IMR-90 (cell line): ENCODE measurements at regions not wholly inside any gene's neighbourhood (a gene's known extent, or its start where the extent isn't known, plus 50 kb on each side); places are given as distances from the start of the nearest gene placed in this dataset.

Experiments
- ATAC-seq: fragments of 200-7000 bp; cut with Tn5 transposase; 2 replicates; pipeline ENCODE4 v1.9.1; 2020; ENCODE audit warnings: low read depth, mild to moderate bottlenecking, moderate library complexity
- BruUV-seq: library from RNA; stranded (reverse); fragments of 400-500 nt; replicated peaks from 2 replicates; lab custom pipeline; 2021; lab: Mats Ljungman, UMichigan
- CTCF ChIA-PET: fragments of 300-600 bp; formaldehyde crosslinking; extraction: SDS; loops from one replicate; lab custom pipeline; 2021; ENCODE audit warnings: antibody characterized with exemption; lab: Yijun Ruan, JAX
- POLR2A ChIA-PET: fragments of 300-600 bp; sonication (Branson Sonifier 250); formaldehyde crosslinking; loops from one replicate; lab custom pipeline; 2022; ENCODE audit warnings: antibody characterized with exemption; ENCODE audit not compliant: unreplicated experiment; lab: Charles Lee
- DNase-seq: peaks from one replicate; pipeline ENCODE4 v3.0.0; 2013
- H2AFZ ChIP-seq: replicated peaks from 2 replicates; pipeline ENCODE3; 2013; ENCODE audit warnings: low read length, mild to moderate bottlenecking; ENCODE audit not compliant: poor library complexity
- H2AK5ac ChIP-seq: 2 replicates; pipeline ENCODE4 v1.6.1; 2013; ENCODE audit warnings: low read depth, low read length, inconsistent platforms
- H2AK9ac ChIP-seq: replicated peaks from 2 replicates; pipeline ENCODE3; 2013; ENCODE audit warnings: mild to moderate bottlenecking, low read depth, low read length, moderate library complexity; ENCODE audit not compliant: poor library complexity
- H2BK120ac ChIP-seq: 2 replicates; pipeline ENCODE4 v1.6.1; 2013; ENCODE audit warnings: low read depth, low read length, inconsistent platforms
- H2BK15ac ChIP-seq: 3 replicates; pipeline ENCODE4 v1.6.1; 2013; ENCODE audit warnings: low read depth, low read length, inconsistent platforms
- H2BK20ac ChIP-seq: 2 replicates; pipeline ENCODE4 v1.6.1; 2013; ENCODE audit warnings: low read depth, mild to moderate bottlenecking, inconsistent platforms, low read length, moderate library complexity
- H2BK5ac ChIP-seq: 2 replicates; pipeline ENCODE4 v1.6.1; 2013; ENCODE audit warnings: mild to moderate bottlenecking, low read depth, low read length, inconsistent platforms; ENCODE audit not compliant: poor library complexity, severe bottlenecking
- H3K14ac ChIP-seq: replicated peaks from 2 replicates; pipeline ENCODE4 v1.6.1; 2013; ENCODE audit warnings: low read depth, low read length, inconsistent platforms
- H3K18ac ChIP-seq: 2 replicates; pipeline ENCODE4 v1.6.1; 2013; ENCODE audit warnings: low read depth, low read length, control low read depth
- H3K23ac ChIP-seq: 2 replicates; pipeline ENCODE4 v1.6.1; 2013; ENCODE audit warnings: low read depth, low read length, inconsistent platforms
- H3K27ac ChIP-seq: 2 replicates; pipeline ENCODE4 v1.5.1; 2013; ENCODE audit warnings: mild to moderate bottlenecking, control low read depth, low read length; ENCODE audit not compliant: insufficient read depth
- H3K27me3 ChIP-seq: 2 replicates; pipeline ENCODE4 v1.6.1; 2013; ENCODE audit warnings: low read length; ENCODE audit not compliant: control insufficient read depth, insufficient read depth
- H3K36me3 ChIP-seq: 2 replicates; pipeline ENCODE4 v1.6.1; 2013; ENCODE audit warnings: low read length, mixed read lengths; ENCODE audit not compliant: control insufficient read depth, insufficient read depth
- H3K4ac ChIP-seq: 2 replicates; pipeline ENCODE4 v1.6.1; 2013; ENCODE audit warnings: low read depth, low read length, inconsistent platforms
- H3K4me1 ChIP-seq: 2 replicates; pipeline ENCODE4 v1.6.1; 2013; ENCODE audit warnings: low read length, mixed read lengths; ENCODE audit not compliant: control insufficient read depth, insufficient read depth
- H3K4me2 ChIP-seq: 2 replicates; pipeline ENCODE4 v1.6.1; 2013; ENCODE audit warnings: low read depth, mild to moderate bottlenecking, control low read depth, low read length, moderate library complexity
- H3K4me3 ChIP-seq: 2 replicates; pipeline ENCODE4 v1.5.1; 2013; ENCODE audit warnings: low read depth, mild to moderate bottlenecking, control low read depth, low read length, moderate library complexity; ENCODE audit not compliant: insufficient read depth
- H3K56ac ChIP-seq: 2 replicates; pipeline ENCODE4 v1.6.1; 2013; ENCODE audit warnings: low read length, inconsistent platforms; ENCODE audit not compliant: insufficient read depth; ENCODE audit errors: extremely low read depth
- H3K79me1 ChIP-seq, 2 experiments: 2 replicates each; pipeline ENCODE4 v1.6.1; 2013; ENCODE audit warnings: low read length in 2 of 2, inconsistent platforms in 1 of 2, low read depth in 1 of 2
- H3K9ac ChIP-seq: 2 replicates; pipeline ENCODE4 v1.6.1; 2013; ENCODE audit warnings: low read depth, low read length, control low read depth
- H3K9me1 ChIP-seq: 2 replicates; pipeline ENCODE4 v1.6.1; 2013; ENCODE audit warnings: low read length, inconsistent platforms; ENCODE audit not compliant: insufficient read depth
- H3K9me3 ChIP-seq: 2 replicates; pipeline ENCODE4 v1.6.1; 2013; ENCODE audit warnings: low read length; ENCODE audit not compliant: control insufficient read depth, insufficient read depth
- H4K20me1 ChIP-seq: 2 replicates; pipeline ENCODE4 v1.6.1; 2013; ENCODE audit warnings: low read length, inconsistent platforms; ENCODE audit not compliant: insufficient read depth
- H4K5ac ChIP-seq: 2 replicates; pipeline ENCODE4 v1.6.1; 2013; ENCODE audit warnings: mild to moderate bottlenecking, low read depth, low read length, control low read depth
- H4K8ac ChIP-seq, 2 experiments: 2 replicates each; pipeline ENCODE4 v1.6.1; 2013; ENCODE audit warnings: low read depth in 2 of 2, low read length in 2 of 2, control low read depth in 1 of 2, inconsistent platforms in 1 of 2
- H4K91ac ChIP-seq: 2 replicates; pipeline ENCODE4 v1.6.1; 2013; ENCODE audit warnings: low read depth, low read length, inconsistent platforms; ENCODE audit not compliant: insufficient read depth
- BHLHE40 ChIP-seq: fragments of 150-350 bp; IDR thresholded peaks from 2 replicates; pipeline ENCODE4 v1.6.1; 2016; ENCODE audit warnings: mild to moderate bottlenecking, low read depth, low read length
- CEBPB ChIP-seq: IDR thresholded peaks from 2 replicates; pipeline ENCODE4 v1.6.1; 2012; ENCODE audit warnings: low read depth, low read length, improper control_type of control experiment
- CHD1 ChIP-seq: IDR thresholded peaks from 2 replicates; pipeline ENCODE4 v1.6.1; 2012; ENCODE audit warnings: low read depth, low read length, improper control_type of control experiment
- FOS ChIP-seq: fragments of 150-350 bp; IDR thresholded peaks from 2 replicates; pipeline ENCODE4 v1.6.1; 2016; ENCODE audit warnings: low read depth, low read length
- MAFK ChIP-seq: IDR thresholded peaks from 2 replicates; pipeline ENCODE4 v1.6.1; 2012; ENCODE audit warnings: low read depth, low read length, improper control_type of control experiment
- MAZ ChIP-seq: IDR thresholded peaks from 2 replicates; pipeline ENCODE4 v1.6.1; 2012; ENCODE audit warnings: low read depth, mild to moderate bottlenecking, low read length, improper control_type of control experiment, moderate library complexity, borderline replicate concordance
- MXI1 ChIP-seq: IDR thresholded peaks from 2 replicates; pipeline ENCODE4 v1.6.1; 2012; ENCODE audit warnings: low read depth, mild to moderate bottlenecking, low read length, moderate library complexity, borderline replicate concordance
- NFE2L2 ChIP-seq: fragments of 150-350 bp; IDR thresholded peaks from 2 replicates; pipeline ENCODE4 v1.6.1; 2016; ENCODE audit warnings: low read depth, mild to moderate bottlenecking, low read length
- POLR2A ChIP-seq: IDR thresholded peaks from 2 replicates; pipeline ENCODE4 v1.6.1; 2012; ENCODE audit warnings: mild to moderate bottlenecking, low read depth, low read length
- RAD21 ChIP-seq: IDR thresholded peaks from 2 replicates; pipeline ENCODE4 v1.6.1; 2012; ENCODE audit warnings: low read length, improper control_type of control experiment
- RCOR1 ChIP-seq: IDR thresholded peaks from 2 replicates; pipeline ENCODE4 v1.6.1; 2012; ENCODE audit warnings: mild to moderate bottlenecking, low read length, improper control_type of control experiment; ENCODE audit not compliant: insufficient replicate concordance
- RFX5 ChIP-seq: IDR thresholded peaks from 2 replicates; pipeline ENCODE4 v1.8.0; 2012; ENCODE audit warnings: low read depth, mild to moderate bottlenecking, low read length, moderate library complexity
- SMC3 ChIP-seq: fragments of 150-350 bp; IDR thresholded peaks from 2 replicates; pipeline ENCODE4 v1.6.1; 2016; ENCODE audit warnings: low read depth, mild to moderate bottlenecking, antibody characterized with exemption, low read length, moderate library complexity
- WGBS, 2 experiments: methylation state at CpG; one replicate each; pipeline versions ENCODE4 v1.1.5 to v1.1.7; 2013; ENCODE audit warnings: missing lambda C conversion rate in 2 of 2; ENCODE audit not compliant: insufficient read length in 1 of 2; ENCODE audit errors: extremely low coverage in 2 of 2; 5-methylcytosine and 5-hydroxymethylcytosine counted together
- dilution Hi-C: fragments of 300-500 bp; cut with HindIII; formaldehyde crosslinking; loops from one replicate; pipeline ENCODE4 v1.14.3; 2018; ENCODE audit warnings: low sequenced_read_pairs; ENCODE audit not compliant: unreplicated experiment
- in situ Hi-C: fragments of 300-500 bp; cut with MboI; formaldehyde crosslinking; loops from 3 replicates; pipeline ENCODE4 v1.14.3; 2019; ENCODE audit warnings: low sequenced_read_pairs, inconsistent platforms, mixed read lengths
- intact Hi-C: fragments of 100-400 bp; cut with micrococcal nuclease; formaldehyde crosslinking; loops from 2 replicates; pipeline ENCODE4 v1.10.0; 2022
- TF ChIP-seq, protein P1 (sequence below): fragments of 150-350 bp; IDR thresholded peaks from 2 replicates; pipeline ENCODE4 v1.6.1; 2017; ENCODE audit warnings: mild to moderate bottlenecking, antibody characterized with exemption, low read length, low read depth
- TF ChIP-seq, protein P2 (sequence below): fragments of 150-350 bp; IDR thresholded peaks from 2 replicates; pipeline ENCODE4 v1.6.1; 2016; ENCODE audit warnings: low read depth, mild to moderate bottlenecking, low read length, moderate library complexity, borderline replicate concordance
- TF ChIP-seq, protein P3 (sequence below): conservative IDR thresholded peaks from 2 replicates; pipeline ENCODE4 v1.5.1; 2012; ENCODE audit warnings: mild to moderate bottlenecking, low read depth, low read length, improper control_type of control experiment

GRCh38 chr5:11973469-11973868 is 69.2 kb upstream of the CTNND2 start:
- no peaks in the 10 kb centered on the region for H4K20me1 ChIP-seq
- intact Hi-C loops (no loop called here), in situ Hi-C loops (no loop called here), dilution Hi-C loops (no loop called here)
- no peak overlapping the region for H3K23ac ChIP-seq
- no CpG with 5 or more reads among the region's 7 CpGs for WGBS, 2 experiments
- no peak overlapping the region for H2AK5ac ChIP-seq
- H3K4me3 ChIP-seq: no peak overlapping the region
- no peak overlapping the region for H3K18ac ChIP-seq
- H3K79me1 ChIP-seq: no peaks in the 10 kb centered on the region
- H4K91ac ChIP-seq: no peak overlapping the region
- no peak overlapping the region for H3K14ac ChIP-seq
- ChIA-PET POLR2A (no interaction called here), CTCF (no interaction called here)
- H3K4me1 ChIP-seq: no peaks in the 10 kb centered on the region
- no peak overlapping the region for H3K9ac ChIP-seq
- H3K4ac ChIP-seq: no peak overlapping the region
- no peaks in the 10 kb centered on the region for H3K9me1 ChIP-seq
- no peaks in the 10 kb centered on the region for H3K27me3 ChIP-seq
- TF ChIP-seq FOS: no peak
- TF ChIP-seq RCOR1: no peak
- no peak for TF ChIP-seq SMC3
- no peak for TF ChIP-seq MAFK
- TF ChIP-seq, protein P1, sequence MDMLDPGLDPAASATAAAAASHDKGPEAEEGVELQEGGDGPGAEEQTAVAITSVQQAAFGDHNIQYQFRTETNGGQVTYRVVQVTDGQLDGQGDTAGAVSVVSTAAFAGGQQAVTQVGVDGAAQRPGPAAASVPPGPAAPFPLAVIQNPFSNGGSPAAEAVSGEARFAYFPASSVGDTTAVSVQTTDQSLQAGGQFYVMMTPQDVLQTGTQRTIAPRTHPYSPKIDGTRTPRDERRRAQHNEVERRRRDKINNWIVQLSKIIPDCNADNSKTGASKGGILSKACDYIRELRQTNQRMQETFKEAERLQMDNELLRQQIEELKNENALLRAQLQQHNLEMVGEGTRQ: no peak
- no peak for TF ChIP-seq RFX5
- TF ChIP-seq BHLHE40: no peak
- TF ChIP-seq, protein P2, sequence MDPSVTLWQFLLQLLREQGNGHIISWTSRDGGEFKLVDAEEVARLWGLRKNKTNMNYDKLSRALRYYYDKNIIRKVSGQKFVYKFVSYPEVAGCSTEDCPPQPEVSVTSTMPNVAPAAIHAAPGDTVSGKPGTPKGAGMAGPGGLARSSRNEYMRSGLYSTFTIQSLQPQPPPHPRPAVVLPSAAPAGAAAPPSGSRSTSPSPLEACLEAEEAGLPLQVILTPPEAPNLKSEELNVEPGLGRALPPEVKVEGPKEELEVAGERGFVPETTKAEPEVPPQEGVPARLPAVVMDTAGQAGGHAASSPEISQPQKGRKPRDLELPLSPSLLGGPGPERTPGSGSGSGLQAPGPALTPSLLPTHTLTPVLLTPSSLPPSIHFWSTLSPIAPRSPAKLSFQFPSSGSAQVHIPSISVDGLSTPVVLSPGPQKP: no peak
- no peak for TF ChIP-seq CHD1
- no peak for TF ChIP-seq MAZ
- TF ChIP-seq POLR2A: no peak
- TF ChIP-seq CEBPB: no peak
- no peak for TF ChIP-seq RAD21
- no peak for TF ChIP-seq MXI1
- no peak for TF ChIP-seq NFE2L2
- TF ChIP-seq, protein P3, sequence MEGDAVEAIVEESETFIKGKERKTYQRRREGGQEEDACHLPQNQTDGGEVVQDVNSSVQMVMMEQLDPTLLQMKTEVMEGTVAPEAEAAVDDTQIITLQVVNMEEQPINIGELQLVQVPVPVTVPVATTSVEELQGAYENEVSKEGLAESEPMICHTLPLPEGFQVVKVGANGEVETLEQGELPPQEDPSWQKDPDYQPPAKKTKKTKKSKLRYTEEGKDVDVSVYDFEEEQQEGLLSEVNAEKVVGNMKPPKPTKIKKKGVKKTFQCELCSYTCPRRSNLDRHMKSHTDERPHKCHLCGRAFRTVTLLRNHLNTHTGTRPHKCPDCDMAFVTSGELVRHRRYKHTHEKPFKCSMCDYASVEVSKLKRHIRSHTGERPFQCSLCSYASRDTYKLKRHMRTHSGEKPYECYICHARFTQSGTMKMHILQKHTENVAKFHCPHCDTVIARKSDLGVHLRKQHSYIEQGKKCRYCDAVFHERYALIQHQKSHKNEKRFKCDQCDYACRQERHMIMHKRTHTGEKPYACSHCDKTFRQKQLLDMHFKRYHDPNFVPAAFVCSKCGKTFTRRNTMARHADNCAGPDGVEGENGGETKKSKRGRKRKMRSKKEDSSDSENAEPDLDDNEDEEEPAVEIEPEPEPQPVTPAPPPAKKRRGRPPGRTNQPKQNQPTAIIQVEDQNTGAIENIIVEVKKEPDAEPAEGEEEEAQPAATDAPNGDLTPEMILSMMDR: no peak
- H2AK9ac ChIP-seq: no peak overlapping the region
- no peak overlapping the region for H3K4me2 ChIP-seq
- no peak overlapping the region for H2AFZ ChIP-seq
- no peaks in the 10 kb centered on the region for H3K36me3 ChIP-seq
- ATAC-seq (no peak), DNase-seq (no peak)
- no peak overlapping the region for H2BK5ac ChIP-seq
- peaks cover 3% of the 10 kb centered on the region for H3K9me3 ChIP-seq
- no peak overlapping the region for H2BK20ac ChIP-seq
- H4K5ac ChIP-seq: no peak overlapping the region
- no peak overlapping the region for H2BK120ac ChIP-seq
- no peak overlapping the region for H2BK15ac ChIP-seq
- no TSS peak for BruUV-seq
- no peak overlapping the region for H4K8ac ChIP-seq
- H3K27ac ChIP-seq: no peak overlapping the region
- H3K56ac ChIP-seq: no peak overlapping the region
